ENCODE measurements at regions not wholly inside any gene's neighbourhood (a gene's known extent, or its start where the extent isn't known, plus 50 kb on each side); places are given as distances from the start of the nearest gene placed in this dataset.

GRCh38 chr5:152688561-152689249, 283.6 kb upstream of the NMUR2 start:
- no peak for TF ChIP-seq POLR2AphosphoS5 (IDR thresholded peaks at IDR 0.05; ENCODE audit: low read depth)
- TF ChIP-seq CTCF (IDR thresholded peaks at IDR 0.05; ENCODE audit: insufficient read depth, low read length): no peak
- TF ChIP-seq GABPA (IDR thresholded peaks at IDR 0.05; ENCODE audit: low read depth): no peak
- TF ChIP-seq SPI1 (IDR thresholded peaks at IDR 0.05; ENCODE audit: borderline replicate concordance, low read depth): no peak
- TF ChIP-seq REST (IDR thresholded peaks at IDR 0.05; ENCODE audit: insufficient replicate concordance, low read depth): no peak
